GM06990 (cell line): ENCODE measurements at regions not wholly inside any gene's neighbourhood (a gene's known extent, or its start where the extent isn't known, plus 50 kb on each side); places are given as distances from the start of the nearest gene placed in this dataset.

Experiments used
- DNase-seq: peaks from one replicate; pipeline ENCODE4 v3.0.0-alpha.2; 2011; ENCODE audit not compliant: insufficient read length; ENCODE audit errors: extremely low read depth
- H3K27me3 ChIP-seq: replicated peaks from 2 replicates; pipeline ENCODE4 v1.6.0; 2011; ENCODE audit warnings: low read length; ENCODE audit not compliant: control insufficient read depth, insufficient read depth
- H3K36me3 ChIP-seq: 2 replicates; pipeline ENCODE4 v1.5.1; 2011; ENCODE audit warnings: low read length; ENCODE audit not compliant: control insufficient read depth, insufficient read depth
- H3K4me3 ChIP-seq: replicated peaks from 2 replicates; pipeline ENCODE4 v1.5.1; 2011; ENCODE audit warnings: low read depth, mild to moderate bottlenecking, control low read depth, low read length
- TF ChIP-seq, protein P1 (sequence below): IDR thresholded peaks from 2 replicates; pipeline ENCODE4 v1.5.1; 2011; ENCODE audit warnings: low read length, control low read depth, mild to moderate bottlenecking, inconsistent platforms; ENCODE audit not compliant: insufficient read depth, poor library complexity, severe bottlenecking

DNA sequence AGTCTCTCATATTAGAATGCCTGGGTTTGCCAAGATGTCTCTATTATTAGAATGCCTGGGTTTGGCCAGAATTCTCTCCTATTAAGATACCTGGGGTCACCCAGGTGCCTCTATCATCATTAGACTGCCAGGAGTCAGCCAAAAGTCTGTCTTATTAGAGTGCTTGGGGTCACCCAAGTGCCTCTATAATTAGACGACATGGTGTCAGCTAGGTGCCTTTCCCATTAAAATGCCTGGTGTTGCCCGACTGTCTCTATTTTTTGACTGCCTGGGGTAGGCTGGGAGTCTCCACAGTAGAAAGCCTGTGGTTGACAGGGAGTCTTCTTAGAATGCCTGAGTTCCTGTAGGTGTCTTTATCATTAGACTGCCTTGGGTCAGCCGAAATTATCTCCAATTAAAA, 1536.6 kb downstream of the UQCRFS1 start:
- DNase-seq = no peak
- no peaks in the 10 kb centered on the region for H3K27me3 ChIP-seq
- TF ChIP-seq, protein P1, sequence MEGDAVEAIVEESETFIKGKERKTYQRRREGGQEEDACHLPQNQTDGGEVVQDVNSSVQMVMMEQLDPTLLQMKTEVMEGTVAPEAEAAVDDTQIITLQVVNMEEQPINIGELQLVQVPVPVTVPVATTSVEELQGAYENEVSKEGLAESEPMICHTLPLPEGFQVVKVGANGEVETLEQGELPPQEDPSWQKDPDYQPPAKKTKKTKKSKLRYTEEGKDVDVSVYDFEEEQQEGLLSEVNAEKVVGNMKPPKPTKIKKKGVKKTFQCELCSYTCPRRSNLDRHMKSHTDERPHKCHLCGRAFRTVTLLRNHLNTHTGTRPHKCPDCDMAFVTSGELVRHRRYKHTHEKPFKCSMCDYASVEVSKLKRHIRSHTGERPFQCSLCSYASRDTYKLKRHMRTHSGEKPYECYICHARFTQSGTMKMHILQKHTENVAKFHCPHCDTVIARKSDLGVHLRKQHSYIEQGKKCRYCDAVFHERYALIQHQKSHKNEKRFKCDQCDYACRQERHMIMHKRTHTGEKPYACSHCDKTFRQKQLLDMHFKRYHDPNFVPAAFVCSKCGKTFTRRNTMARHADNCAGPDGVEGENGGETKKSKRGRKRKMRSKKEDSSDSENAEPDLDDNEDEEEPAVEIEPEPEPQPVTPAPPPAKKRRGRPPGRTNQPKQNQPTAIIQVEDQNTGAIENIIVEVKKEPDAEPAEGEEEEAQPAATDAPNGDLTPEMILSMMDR = no peak
- H3K4me3 ChIP-seq = no peak overlapping the region
- no peaks in the 10 kb centered on the region for H3K36me3 ChIP-seq

- TF ChIP-seq, protein P1 = no peak
Measured at GRCh38 chr19:27675771-27676170, 1537.2 kb downstream of the UQCRFS1 start.

DNA sequence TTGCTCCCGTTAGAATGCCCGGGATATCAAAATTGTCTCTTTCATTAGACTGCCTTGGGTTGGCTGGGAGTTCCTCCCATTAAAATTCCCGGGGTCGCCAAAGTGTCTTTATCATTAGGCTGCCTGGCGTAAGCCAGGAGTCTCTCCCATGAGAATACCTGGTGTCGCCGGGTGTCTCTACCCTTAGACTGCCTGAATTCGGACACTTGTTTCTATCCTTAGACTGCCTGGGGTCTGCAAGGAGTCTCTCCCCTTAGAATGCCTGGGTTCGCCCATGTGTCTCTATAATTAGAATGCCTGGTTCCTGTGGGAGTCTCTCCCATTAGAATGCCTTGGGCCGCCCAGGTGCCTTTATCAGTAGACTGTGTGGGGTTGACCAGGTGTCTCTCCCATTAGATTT, 1538.2 kb downstream of the UQCRFS1 start:
- no peaks in the 10 kb centered on the region for H3K27me3 ChIP-seq
- TF ChIP-seq, protein P1 = no peak
- H3K36me3 ChIP-seq = no peaks in the 10 kb centered on the region
- no peak overlapping the region for H3K4me3 ChIP-seq
- no peak for DNase-seq

More at GRCh38 chr19:27675771-27676170, 1537.2 kb downstream of the UQCRFS1 start:
- no peaks in the 10 kb centered on the region for H3K36me3 ChIP-seq
- H3K4me3 ChIP-seq = no peak overlapping the region
- H3K27me3 ChIP-seq = no peaks in the 10 kb centered on the region
- no peak for DNase-seq

- Histone ChIP-seq H3K36me3 (no peaks in the 10 kb centered on the region), H3K27me3 (no peaks in the 10 kb centered on the region), H3K4me3 (no peak overlapping the region)
- no peak for DNase-seq
- TF ChIP-seq, protein P1 = no peak
Measured at GRCh38 chr19:27673986-27674385, 1539.0 kb downstream of the UQCRFS1 start.

DNA sequence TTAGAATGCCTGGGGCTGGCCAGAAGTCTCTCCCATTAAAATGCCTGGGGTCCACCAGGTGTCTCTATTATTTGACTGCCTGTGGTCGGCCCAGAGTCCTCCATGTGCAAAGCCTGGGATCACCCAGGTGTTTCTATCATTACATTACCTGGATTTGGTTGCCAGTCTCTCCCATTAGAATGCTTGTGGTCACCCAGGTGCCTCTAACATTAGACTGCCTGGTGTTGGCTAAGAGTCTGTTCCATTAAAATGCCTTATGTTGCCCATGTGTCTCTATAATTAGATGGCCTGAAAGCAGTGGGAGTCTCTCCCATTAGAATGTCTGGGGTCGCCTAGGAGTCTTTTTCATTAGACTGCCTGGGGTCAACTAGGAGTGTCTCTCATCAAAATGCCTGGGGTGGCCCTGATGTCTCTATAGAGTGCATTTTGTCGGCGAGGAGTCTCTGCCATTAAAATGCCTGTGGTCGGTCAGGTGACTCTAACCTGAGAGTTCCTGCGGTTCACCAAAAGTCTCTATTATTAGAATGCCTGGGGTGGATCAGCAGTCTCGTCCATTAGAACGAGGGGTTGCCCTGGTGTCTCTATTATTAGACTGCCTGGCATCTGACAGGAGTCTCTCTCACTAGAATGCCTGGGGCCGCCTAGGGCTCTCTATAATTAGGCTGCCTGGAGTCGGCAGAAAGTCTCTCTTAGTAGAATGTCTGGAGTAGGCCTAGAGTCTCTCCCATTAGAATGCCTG, 1540.5 kb downstream of the UQCRFS1 start:
- Histone ChIP-seq H3K4me3 (no peak overlapping the region), H3K27me3 (no peaks in the 10 kb centered on the region), H3K36me3 (no peaks in the 10 kb centered on the region)
- TF ChIP-seq, protein P1 = no peak
- no peak for DNase-seq
